Muscle of leg (tissue), 3 donors: ENCODE measurements at regions not wholly inside any gene's neighbourhood (a gene's known extent, or its start where the extent isn't known, plus 50 kb on each side); places are given as distances from the start of the nearest gene placed in this dataset.

Experiments
- DNase-seq: peaks from one replicate; pipeline ENCODE4 v3.0.0; 2013
- H3K27ac ChIP-seq: one replicate; pipeline ENCODE4 v1.5.1; 2013; ENCODE audit warnings: mild to moderate bottlenecking, low read length, control low read depth
- H3K27me3 ChIP-seq: one replicate; pipeline ENCODE4 v1.6.1; 2013; ENCODE audit warnings: low read length; ENCODE audit not compliant: control insufficient read depth, insufficient read depth
- H3K36me3 ChIP-seq: one replicate; pipeline ENCODE4 v1.6.1; 2013; ENCODE audit warnings: low read length; ENCODE audit not compliant: control insufficient read depth, insufficient read depth
- H3K4me1 ChIP-seq: one replicate; pipeline ENCODE4 v1.6.1; 2013; ENCODE audit warnings: low read length; ENCODE audit not compliant: control insufficient read depth, insufficient read depth
- H3K4me3 ChIP-seq: one replicate; pipeline ENCODE4 v1.5.1; 2013; ENCODE audit warnings: low read length, control low read depth
- H3K9me3 ChIP-seq: replicated peaks from 2 replicates; pipeline ENCODE4 v1.6.1; 2013; ENCODE audit warnings: low read depth, low read length; ENCODE audit not compliant: control insufficient read depth
- WGBS: methylation state at CpG from one replicate; pipeline ENCODE4 v1.1.5; 2013; ENCODE audit warnings: missing lambda C conversion rate; ENCODE audit not compliant: insufficient coverage; 5-methylcytosine and 5-hydroxymethylcytosine counted together

- Histone ChIP-seq H3K27ac (no peak overlapping the region), H3K36me3 (no peaks in the 10 kb centered on the region), H3K9me3 (no peaks in the 10 kb centered on the region), H3K27me3 (no peaks in the 10 kb centered on the region), H3K4me3 (no peak overlapping the region), H3K4me1 (no peaks in the 10 kb centered on the region)
- WGBS, result 60% methylated on average over 1 of the region's 4 CpGs
- peak; percentile 16 for DNase-seq
Observed at GRCh38 chr5:44868541-44868940, 59.8 kb downstream of the MRPS30 start.

DNA sequence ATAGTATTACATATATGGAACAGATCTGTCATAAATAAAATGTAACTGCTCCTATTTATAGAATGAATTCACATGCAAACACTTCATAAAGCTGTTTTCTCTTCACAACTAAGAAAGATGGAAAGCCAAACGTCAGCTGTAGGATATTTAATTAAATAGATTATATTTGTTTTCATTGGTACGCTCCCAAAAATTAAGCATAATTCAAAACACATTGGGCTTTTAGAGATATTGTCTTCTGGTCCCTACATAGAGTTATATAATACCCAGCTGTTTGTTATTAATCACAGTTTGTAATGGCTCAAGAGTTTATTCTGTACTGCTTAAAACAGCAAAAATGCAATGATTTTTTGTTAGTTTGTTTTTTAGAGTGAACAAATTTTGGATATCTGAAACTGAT lies 61.2 kb downstream of the MRPS30 start:
- no peak overlapping the region for H3K27ac ChIP-seq
- DNase-seq, result no peak
- no CpG with 5 or more reads among the region's 2 CpGs for WGBS

DNA sequence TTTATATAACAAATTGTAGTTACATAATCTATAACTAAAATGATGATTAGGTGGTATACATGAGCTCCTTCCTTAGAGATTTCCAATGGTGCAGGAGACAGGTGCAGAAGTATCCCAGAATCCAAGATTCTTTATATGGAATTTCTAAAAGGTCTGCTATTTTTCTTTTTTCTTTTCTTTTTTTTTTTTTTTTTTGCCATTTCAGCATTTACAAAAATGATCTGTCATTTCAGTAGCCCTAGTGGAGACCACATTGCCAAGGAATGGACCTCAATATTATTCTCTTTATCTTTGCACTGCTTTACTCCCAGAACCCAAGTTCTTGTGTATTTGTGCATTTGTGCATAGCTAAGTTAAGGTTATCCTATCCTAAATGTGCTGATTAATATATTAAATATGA lies 61.7 kb downstream of the MRPS30 start:
- no peak overlapping the region for H3K4me3 ChIP-seq
- no peak for DNase-seq
- no peaks in the 10 kb centered on the region for H3K4me1 ChIP-seq
- H3K36me3 ChIP-seq, result no peaks in the 10 kb centered on the region
- no peak overlapping the region for H3K27ac ChIP-seq
- H3K27me3 ChIP-seq, result no peaks in the 10 kb centered on the region
- H3K9me3 ChIP-seq, result no peaks in the 10 kb centered on the region

More for the DNA sequence above, 61.2 kb downstream of the MRPS30 start:
- H3K4me1 ChIP-seq, result no peaks in the 10 kb centered on the region
- H3K4me3 ChIP-seq, result no peak overlapping the region
- H3K9me3 ChIP-seq, result no peaks in the 10 kb centered on the region
- H3K36me3 ChIP-seq, result no peaks in the 10 kb centered on the region
- H3K27me3 ChIP-seq, result no peaks in the 10 kb centered on the region

- Histone ChIP-seq H3K27me3 (no peaks in the 10 kb centered on the region), H3K4me3 (no peak overlapping the region), H3K9me3 (no peaks in the 10 kb centered on the region), H3K27ac (no peak overlapping the region), H3K36me3 (no peaks in the 10 kb centered on the region), H3K4me1 (no peaks in the 10 kb centered on the region)
- no CpG with 5 or more reads among the region's 2 CpGs for WGBS
- no peak for DNase-seq
Observed at GRCh38 chr5:44871401-44871800, 62.7 kb downstream of the MRPS30 start.

DNA sequence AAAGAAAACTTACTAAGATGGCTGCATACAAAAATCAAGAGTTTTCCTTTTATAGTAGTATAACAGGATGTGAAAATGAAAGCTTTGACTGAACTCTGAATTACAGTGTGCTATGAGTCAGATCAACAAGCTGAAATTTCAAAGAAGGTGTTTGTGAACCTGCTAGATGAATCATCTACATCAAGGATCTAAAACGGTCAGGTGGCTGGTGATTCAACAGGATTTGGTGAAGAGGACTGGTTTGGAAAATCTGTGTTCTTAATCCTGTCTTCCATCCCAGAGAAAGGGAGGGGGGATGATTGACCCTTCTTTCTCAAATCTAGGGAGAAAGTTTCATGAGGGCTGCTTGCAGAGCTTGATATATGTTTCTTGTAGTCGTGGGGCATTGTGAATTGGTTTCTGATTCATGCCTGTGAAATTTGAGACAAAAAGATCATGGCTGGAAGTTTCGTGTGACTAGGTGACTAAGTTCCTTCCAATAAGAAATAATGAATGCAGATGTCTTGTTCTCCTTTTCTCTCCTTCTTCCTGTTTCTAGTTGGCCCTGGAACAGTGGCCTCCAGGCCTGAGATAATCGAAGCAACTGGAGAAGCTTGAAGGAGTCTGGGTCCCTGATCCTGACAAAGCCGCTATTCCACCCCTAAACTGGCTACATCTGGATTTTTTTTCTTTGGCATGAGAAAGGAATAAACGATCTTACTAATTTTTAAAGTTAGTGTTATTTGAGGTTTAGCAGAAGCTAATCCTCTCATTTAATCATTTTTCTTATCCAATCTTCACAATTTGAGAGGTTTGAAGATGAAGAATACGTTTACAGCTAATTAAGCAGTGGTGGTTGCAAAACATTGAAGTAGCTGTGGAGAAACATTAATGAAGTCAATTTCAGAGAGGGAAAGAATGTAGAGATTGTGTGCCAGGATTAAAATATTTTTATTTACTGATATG lies 67.2 kb downstream of the MRPS30 start:
- DNase-seq, result no peak
- Histone ChIP-seq H3K36me3 (no peaks in the 10 kb centered on the region), H3K27ac (no peak overlapping the region), H3K9me3 (no peaks in the 10 kb centered on the region), H3K4me1 (no peaks in the 10 kb centered on the region), H3K27me3 (no peaks in the 10 kb centered on the region), H3K4me3 (no peak overlapping the region)
- WGBS, result no CpG with 5 or more reads among the region's 7 CpGs

- no peak for DNase-seq
- Histone ChIP-seq H3K9me3 (no peaks in the 10 kb centered on the region), H3K27ac (no peak overlapping the region), H3K27me3 (no peaks in the 10 kb centered on the region), H3K36me3 (no peaks in the 10 kb centered on the region), H3K4me3 (no peak overlapping the region), H3K4me1 (no peaks in the 10 kb centered on the region)
- 76% methylated on average over 3 of the region's 5 CpGs for WGBS
Observed at GRCh38 chr5:44881266-44881665, 72.5 kb downstream of the MRPS30 start.

- Histone ChIP-seq H3K36me3 (no peaks in the 10 kb centered on the region), H3K27ac (no peak overlapping the region), H3K4me1 (no peaks in the 10 kb centered on the region), H3K9me3 (no peaks in the 10 kb centered on the region), H3K27me3 (no peaks in the 10 kb centered on the region), H3K4me3 (no peak overlapping the region)
- WGBS, result 98% methylated on average over 24 of the region's 26 CpGs
- no peak for DNase-seq
Observed at GRCh38 chr5:44884036-44884435, 75.3 kb downstream of the MRPS30 start.

- no CpG with 5 or more reads among the region's 1 CpG for WGBS
Observed at GRCh38 chr5:44885903-44886302, 77.2 kb downstream of the MRPS30 start.

DNA sequence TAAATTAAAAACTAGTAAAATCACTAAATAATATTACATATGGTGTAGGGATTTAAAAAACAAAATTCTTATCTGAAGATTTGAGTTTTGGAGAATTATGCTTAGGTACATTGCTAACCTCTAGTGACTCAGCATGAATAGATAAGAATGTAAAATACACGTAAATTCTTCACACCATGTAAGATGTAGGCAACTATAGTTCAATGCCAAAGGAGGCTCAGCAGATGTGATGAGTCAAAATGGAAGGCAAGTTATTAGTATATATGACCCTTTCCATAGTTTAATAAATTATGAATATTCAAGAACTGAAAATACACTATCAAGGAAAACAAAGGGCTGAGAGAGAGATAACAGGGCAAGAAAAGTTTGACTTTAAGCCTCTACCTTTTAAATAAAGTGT lies 79.0 kb downstream of the MRPS30 start:
- no peaks in the 10 kb centered on the region for H3K27me3 ChIP-seq
- no peaks in the 10 kb centered on the region for H3K4me1 ChIP-seq
- DNase-seq, result no peak
- no peak overlapping the region for H3K4me3 ChIP-seq
- no peaks in the 10 kb centered on the region for H3K36me3 ChIP-seq
- WGBS, result no CpG with 5 or more reads among the region's 1 CpG
- no peak overlapping the region for H3K27ac ChIP-seq
- no peaks in the 10 kb centered on the region for H3K9me3 ChIP-seq

More at GRCh38 chr5:44885903-44886302, 77.2 kb downstream of the MRPS30 start:
- Histone ChIP-seq H3K36me3 (no peaks in the 10 kb centered on the region), H3K4me3 (no peak overlapping the region), H3K4me1 (no peaks in the 10 kb centered on the region), H3K9me3 (no peaks in the 10 kb centered on the region), H3K27me3 (no peaks in the 10 kb centered on the region), H3K27ac (no peak overlapping the region)
- no peak for DNase-seq

- Histone ChIP-seq H3K4me1 (no peaks in the 10 kb centered on the region), H3K4me3 (no peak overlapping the region), H3K36me3 (no peaks in the 10 kb centered on the region), H3K9me3 (no peaks in the 10 kb centered on the region), H3K27me3 (no peaks in the 10 kb centered on the region), H3K27ac (no peak overlapping the region)
- WGBS, result no CpG with 5 or more reads among the region's 1 CpG
- DNase-seq, result no peak
Observed at GRCh38 chr5:44888435-44888834, 79.7 kb downstream of the MRPS30 start.

GRCh38 chr5:44891116-44891515 lies 82.4 kb downstream of the MRPS30 start:
- DNase-seq, result no peak
- H3K27ac ChIP-seq, result no peak overlapping the region
- H3K36me3 ChIP-seq, result no peaks in the 10 kb centered on the region
- no peaks in the 10 kb centered on the region for H3K27me3 ChIP-seq
- no peaks in the 10 kb centered on the region for H3K9me3 ChIP-seq
- no peaks in the 10 kb centered on the region for H3K4me1 ChIP-seq
- no peak overlapping the region for H3K4me3 ChIP-seq
